ENCODE measurements at regions not wholly inside any gene's neighbourhood (a gene's known extent, or its start where the extent isn't known, plus 50 kb on each side); places are given as distances from the start of the nearest gene placed in this dataset.

GRCh38 chr3:57009802-57010201 lies 50.7 kb upstream of the SPATA12 start:
- DNase-seq = no peak

DNA sequence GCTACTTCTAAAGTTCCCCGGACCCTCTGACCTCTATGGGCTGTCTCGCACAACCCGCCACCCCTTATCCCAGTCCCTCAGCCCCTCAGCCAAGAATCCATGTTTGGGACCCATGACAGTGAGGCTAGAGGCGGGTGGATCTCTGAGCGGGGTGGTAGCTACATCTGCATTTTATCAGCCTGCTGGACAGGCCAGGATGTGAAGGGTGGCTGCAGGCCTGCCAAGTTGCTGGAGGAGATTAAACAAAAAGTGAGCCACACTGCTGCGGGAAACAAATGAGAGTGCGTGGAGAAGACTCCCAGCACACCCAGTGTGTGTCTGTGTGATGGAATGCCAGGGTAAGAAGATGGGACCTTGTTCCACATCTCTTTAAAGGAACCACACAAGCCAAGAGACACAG lies 51.1 kb upstream of the SPATA12 start:
- DNase-seq = no peak

- peak; percentile 39 for DNase-seq
Measured at GRCh38 chr3:57007521-57008460, 52.7 kb upstream of the SPATA12 start.

DNA sequence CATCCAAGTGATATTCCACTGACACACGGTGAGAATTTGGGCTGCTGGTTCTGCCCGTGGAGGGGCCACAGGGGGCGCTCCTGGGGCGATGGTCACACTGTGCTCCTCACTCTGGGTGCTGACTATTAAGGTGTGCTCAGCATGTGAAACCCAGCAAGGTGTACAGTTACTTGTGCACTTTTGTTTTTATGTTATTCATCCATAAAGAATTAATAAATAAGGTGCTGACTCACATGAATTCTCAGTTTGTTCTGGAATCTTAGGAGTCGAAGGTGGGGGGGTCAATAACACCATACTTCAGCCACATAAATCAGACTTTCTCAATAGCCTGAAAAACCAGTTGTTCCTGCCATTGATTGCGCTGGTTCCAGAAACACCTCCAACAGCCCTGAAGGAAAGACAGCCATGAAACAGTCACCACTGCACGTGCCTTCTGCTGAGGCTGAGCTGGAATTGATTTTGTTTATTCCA lies 53.5 kb upstream of the SPATA12 start:
- no peak for DNase-seq

- DNase-seq = no peak
Measured at GRCh38 chr3:57006179-57006657, 54.2 kb upstream of the SPATA12 start.

DNA sequence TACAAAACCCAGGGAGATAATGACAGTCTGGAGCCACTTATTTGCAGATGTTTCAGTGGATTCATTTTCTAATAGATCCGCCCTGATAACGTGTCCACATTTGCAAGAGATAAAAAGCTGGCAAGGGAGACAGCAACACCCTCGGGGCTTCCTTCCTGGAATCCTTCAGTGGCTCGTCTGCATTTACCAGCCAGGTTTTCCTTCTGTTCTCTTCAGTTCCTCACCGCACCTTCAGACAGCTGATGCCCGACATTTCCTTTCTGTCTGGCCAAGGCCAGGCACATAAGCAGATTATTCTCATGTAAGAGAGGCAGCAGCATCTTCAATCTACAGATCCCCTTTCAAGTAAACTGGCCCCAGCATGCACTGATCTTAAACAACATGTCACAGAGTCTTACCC lies 56.2 kb upstream of the SPATA12 start:
- DNase-seq = no peak

GRCh38 chr3:57003676-57004075 lies 56.8 kb upstream of the SPATA12 start:
- no peak for DNase-seq

DNA sequence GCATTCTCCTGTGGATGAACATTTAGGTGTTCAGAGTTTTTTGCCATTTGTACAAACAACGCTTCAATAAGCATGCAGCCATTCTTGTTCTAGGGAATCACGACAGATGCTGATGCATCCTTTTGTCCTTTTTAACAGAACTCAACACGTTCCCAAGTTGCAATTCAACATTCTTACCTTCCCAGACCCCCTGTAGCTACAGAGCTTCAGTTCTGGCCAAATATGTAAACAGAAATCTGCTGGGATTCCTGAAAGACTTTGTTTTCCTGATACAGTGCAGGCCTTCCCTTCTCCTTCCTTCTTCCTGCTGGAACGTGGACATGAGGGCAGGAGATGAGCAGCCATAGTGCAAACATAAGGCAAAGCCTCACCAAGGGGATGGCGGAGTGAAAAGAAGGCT lies 59.1 kb upstream of the SPATA12 start:
- DNase-seq = no peak

- DNase-seq = no peak
Measured at GRCh38 chr3:57000012-57000411, 60.5 kb upstream of the SPATA12 start.

DNA sequence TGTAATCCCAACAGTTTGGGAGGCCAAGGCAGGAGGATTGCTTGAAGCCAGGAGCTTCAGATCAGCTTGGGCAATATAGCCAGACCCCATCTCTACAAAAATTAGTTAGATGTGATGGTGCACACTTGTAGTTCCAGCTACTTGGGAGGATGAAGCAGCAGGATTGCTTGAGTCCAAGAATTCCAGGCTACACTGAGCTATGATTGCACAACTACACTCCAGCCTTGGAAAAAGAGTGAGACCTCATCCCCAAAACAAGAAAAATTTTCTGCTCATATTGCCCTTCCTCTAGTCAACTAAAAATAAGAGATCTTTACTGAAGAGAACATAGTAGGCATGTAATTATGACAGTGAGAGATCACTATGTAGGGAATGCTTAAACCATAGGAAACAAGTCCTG lies 60.9 kb upstream of the SPATA12 start:
- DNase-seq = no peak

DNA sequence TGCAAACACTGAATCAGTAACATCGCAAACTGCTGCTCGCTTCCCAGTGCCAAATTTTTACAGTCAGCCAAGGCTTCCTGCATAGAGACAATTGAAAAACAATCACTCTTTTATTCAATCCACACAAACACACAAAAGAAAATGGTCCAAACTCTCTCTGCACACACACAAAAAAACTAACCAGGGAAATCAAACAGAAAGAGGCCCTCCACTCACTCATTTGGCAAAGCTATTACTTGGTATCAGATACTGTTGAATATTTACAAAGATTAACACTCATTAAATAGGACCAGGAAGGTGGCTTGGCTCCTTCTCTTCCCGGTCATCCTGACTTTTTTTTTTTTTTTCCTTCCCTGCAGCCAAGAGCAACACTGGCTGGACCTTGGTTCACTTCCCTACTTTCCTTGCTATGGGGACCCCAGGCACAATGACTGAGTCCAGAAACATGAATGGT lies 62.4 kb upstream of the SPATA12 start:
- no peak for DNase-seq

GRCh38 chr3:56997675-56998074 lies 62.8 kb upstream of the SPATA12 start:
- no peak for DNase-seq

- DNase-seq = no peak
Measured at GRCh38 chr3:56997041-56997440, 63.4 kb upstream of the SPATA12 start.

DNA sequence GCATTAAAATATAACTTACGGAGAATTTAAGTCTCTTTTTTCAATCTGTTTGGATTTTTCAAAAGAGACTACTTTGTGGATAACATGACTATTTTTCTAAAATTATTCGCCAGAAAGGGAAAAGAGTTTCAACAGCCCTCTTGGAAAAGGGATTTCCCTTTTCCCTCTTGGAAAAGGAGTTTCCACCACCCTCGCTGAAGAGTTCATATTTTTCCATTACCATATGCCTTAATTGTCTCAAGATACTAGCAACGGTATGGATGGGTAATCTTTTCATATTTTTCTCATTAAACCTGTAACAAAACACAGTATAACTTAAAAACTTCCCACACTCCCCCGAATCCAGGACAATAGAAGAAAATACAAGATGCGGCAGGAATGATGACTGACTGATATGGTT lies 66.1 kb upstream of the SPATA12 start:
- no peak for DNase-seq

GRCh38 chr3:56990641-56991015 lies 69.8 kb upstream of the SPATA12 start:
- DNase-seq = no peak

- DNase-seq = no peak
Measured at GRCh38 chr3:56989977-56990640, 70.4 kb upstream of the SPATA12 start.

- no peak for DNase-seq
Measured at GRCh38 chr3:56989169-56989976, 71.1 kb upstream of the SPATA12 start.

- peak; percentile 92 for DNase-seq
Measured at GRCh38 chr3:56988458-56989168, 71.9 kb upstream of the SPATA12 start.

GRCh38 chr3:56987238-56987895 lies 73.1 kb upstream of the SPATA12 start:
- no peak for DNase-seq

- DNase-seq = no peak
Measured at GRCh38 chr3:56986347-56986746, 74.1 kb upstream of the SPATA12 start.

- DNase-seq = no peak
Measured at GRCh38 chr3:56985878-56986277, 74.6 kb upstream of the SPATA12 start.

DNA sequence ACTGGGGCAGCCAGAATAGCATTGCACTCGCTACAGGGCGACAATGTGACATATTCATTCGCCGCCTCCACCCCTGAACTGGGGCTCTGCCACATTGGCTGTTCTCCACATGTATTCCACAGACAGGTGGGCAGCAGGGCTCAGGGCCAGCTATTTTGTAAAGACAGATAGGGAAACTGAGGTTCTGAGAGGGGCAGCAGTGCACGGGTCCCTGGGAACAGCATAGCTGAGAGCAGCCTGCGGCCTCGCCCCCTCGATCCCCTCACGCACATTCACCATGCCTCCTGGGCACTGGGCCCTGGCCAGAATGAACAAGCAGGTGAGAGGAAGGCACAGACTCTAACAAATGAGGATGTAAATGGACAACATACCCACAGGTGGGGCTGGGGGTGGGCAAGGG lies 75.0 kb upstream of the SPATA12 start:
- DNase-seq = no peak

Measured in midbrain (tissue), 1 donor.